ENCODE measurements at regions not wholly inside any gene's neighbourhood (a gene's known extent, or its start where the extent isn't known, plus 50 kb on each side); places are given as distances from the start of the nearest gene placed in this dataset.
"Not testable (repeated sequence)": the region's sequence is repeated elsewhere in the genome, so short reads cannot be mapped to it uniquely, and the experiment has no call there.

- no peak for ATAC-seq
- POLR2A ChIA-PET, result no interaction called here
- no peaks in the 10 kb centered on the region for H3K27me3 Mint-ChIP-seq (ENCODE audit: low read depth)
- H3K27ac Mint-ChIP-seq, result no peak overlapping the region
- H3K9me3 Mint-ChIP-seq (ENCODE audit: insufficient read depth), result no peaks in the 10 kb centered on the region
- CTCF ChIA-PET, result no interaction called here
- H3K36me3 Mint-ChIP-seq (ENCODE audit: low read depth), result no peaks in the 10 kb centered on the region
- no peak for DNase-seq
- H3K4me1 Mint-ChIP-seq (ENCODE audit: low read depth), result no peaks in the 10 kb centered on the region
- no peak overlapping the region for H3K4me3 Mint-ChIP-seq
These were observed 185.2 kb upstream of the CTSO start for GRCh38 chr4:156138781-156139280.

GRCh38 chr4:156137679-156138473, 184.2 kb upstream of the CTSO start:
- ATAC-seq (no peak), DNase-seq (no peak)
- CTCF ChIA-PET, result no interaction called here
- no peaks in the 10 kb centered on the region for H3K27me3 Mint-ChIP-seq (ENCODE audit: low read depth)
- no peaks in the 10 kb centered on the region for H3K4me1 Mint-ChIP-seq (ENCODE audit: low read depth)
- H3K36me3 Mint-ChIP-seq (ENCODE audit: low read depth), result no peaks in the 10 kb centered on the region
- H3K4me3 Mint-ChIP-seq, result no peak overlapping the region
- POLR2A ChIA-PET, result no interaction called here
- H3K9me3 Mint-ChIP-seq (ENCODE audit: insufficient read depth), result no peaks in the 10 kb centered on the region
- H3K27ac Mint-ChIP-seq, result no peak overlapping the region

GRCh38 chr4:156132196-156132595, 178.5 kb upstream of the CTSO start:
- Mint-ChIP-seq H3K36me3 (ENCODE audit: low read depth) (no peaks in the 10 kb centered on the region), H3K4me3 (no peak overlapping the region), H3K4me1 (ENCODE audit: low read depth) (no peaks in the 10 kb centered on the region), H3K9me3 (ENCODE audit: insufficient read depth) (no peaks in the 10 kb centered on the region), H3K27me3 (ENCODE audit: low read depth) (no peaks in the 10 kb centered on the region), H3K27ac (no peak overlapping the region)
- ChIA-PET POLR2A (no interaction called here), CTCF (no interaction called here)
- no peak for ATAC-seq
- no peak for DNase-seq

- ChIA-PET CTCF (no interaction called here), POLR2A (no interaction called here)
- H3K9me3 Mint-ChIP-seq (ENCODE audit: insufficient read depth), result no peaks in the 10 kb centered on the region
- H3K27ac Mint-ChIP-seq, result no peak overlapping the region
- no peaks in the 10 kb centered on the region for H3K27me3 Mint-ChIP-seq (ENCODE audit: low read depth)
- no peaks in the 10 kb centered on the region for H3K4me1 Mint-ChIP-seq (ENCODE audit: low read depth)
- no peak for DNase-seq
- ATAC-seq, result no peak
- no peaks in the 10 kb centered on the region for H3K36me3 Mint-ChIP-seq (ENCODE audit: low read depth)
- H3K4me3 Mint-ChIP-seq, result no peak overlapping the region
These were observed 174.9 kb upstream of the CTSO start for GRCh38 chr4:156128616-156129015.

GRCh38 chr4:156118507-156119220, 165.0 kb upstream of the CTSO start:
- H3K27me3 Mint-ChIP-seq (ENCODE audit: low read depth), result no peaks in the 10 kb centered on the region
- H3K4me1 Mint-ChIP-seq (ENCODE audit: low read depth), result no peaks in the 10 kb centered on the region
- H3K4me3 Mint-ChIP-seq, result no peak overlapping the region
- no peak for ATAC-seq
- no peaks in the 10 kb centered on the region for H3K9me3 Mint-ChIP-seq (ENCODE audit: insufficient read depth)
- no peaks in the 10 kb centered on the region for H3K36me3 Mint-ChIP-seq (ENCODE audit: low read depth)
- CTCF ChIA-PET, result no interaction called here
- DNase-seq, result no peak
- H3K27ac Mint-ChIP-seq, result no peak overlapping the region
- POLR2A ChIA-PET, result no interaction called here

- Mint-ChIP-seq H3K4me3 (no peak overlapping the region), H3K27ac (no peak overlapping the region), H3K36me3 (ENCODE audit: low read depth) (no peaks in the 10 kb centered on the region), H3K27me3 (ENCODE audit: low read depth) (no peaks in the 10 kb centered on the region), H3K4me1 (ENCODE audit: low read depth) (no peaks in the 10 kb centered on the region), H3K9me3 (ENCODE audit: insufficient read depth) (no peaks in the 10 kb centered on the region)
- POLR2A ChIA-PET, result no interaction called here
- ATAC-seq (no peak), DNase-seq (no peak)
- CTCF ChIA-PET, result no interaction called here
These were observed 164.1 kb upstream of the CTSO start for GRCh38 chr4:156117743-156118142.

- ChIA-PET CTCF (no interaction called here), POLR2A (no interaction called here)
- DNase-seq (no peak), ATAC-seq (no peak)
- Mint-ChIP-seq H3K27me3 (ENCODE audit: low read depth) (no peaks in the 10 kb centered on the region), H3K36me3 (ENCODE audit: low read depth) (no peaks in the 10 kb centered on the region), H3K4me3 (no peak overlapping the region), H3K27ac (no peak overlapping the region), H3K9me3 (ENCODE audit: insufficient read depth) (no peaks in the 10 kb centered on the region), H3K4me1 (ENCODE audit: low read depth) (no peaks in the 10 kb centered on the region)
These were observed 163.3 kb upstream of the CTSO start for GRCh38 chr4:156116991-156117390.

GRCh38 chr4:156113138-156113765, 159.6 kb upstream of the CTSO start:
- Mint-ChIP-seq H3K36me3 (ENCODE audit: low read depth) (no peaks in the 10 kb centered on the region), H3K4me3 (no peak overlapping the region), H3K9me3 (ENCODE audit: insufficient read depth) (no peaks in the 10 kb centered on the region), H3K27ac (no peak overlapping the region), H3K27me3 (ENCODE audit: low read depth) (no peaks in the 10 kb centered on the region), H3K4me1 (ENCODE audit: low read depth) (no peaks in the 10 kb centered on the region)
- ATAC-seq (no peak), DNase-seq (no peak)
- ChIA-PET POLR2A (no interaction called here), CTCF (no interaction called here)

- CTCF ChIA-PET, result no interaction called here
- DNase-seq (no peak), ATAC-seq (no peak)
- no peaks in the 10 kb centered on the region for H3K9me3 Mint-ChIP-seq (ENCODE audit: insufficient read depth)
- H3K27me3 Mint-ChIP-seq (ENCODE audit: low read depth), result no peaks in the 10 kb centered on the region
- POLR2A ChIA-PET, result no interaction called here
- H3K27ac Mint-ChIP-seq, result no peak overlapping the region
- H3K4me1 Mint-ChIP-seq (ENCODE audit: low read depth), result no peaks in the 10 kb centered on the region
- H3K36me3 Mint-ChIP-seq (ENCODE audit: low read depth), result no peaks in the 10 kb centered on the region
- no peak overlapping the region for H3K4me3 Mint-ChIP-seq
These were observed 158.0 kb upstream of the CTSO start for GRCh38 chr4:156111686-156112085.

- ATAC-seq, result no peak
- no peaks in the 10 kb centered on the region for H3K36me3 Mint-ChIP-seq (ENCODE audit: low read depth)
These were observed 156.6 kb upstream of the CTSO start for GRCh38 chr4:156109943-156110900.

GRCh38 chr4:156109087-156109486, 155.4 kb upstream of the CTSO start:
- H3K9me3 Mint-ChIP-seq (ENCODE audit: insufficient read depth); POLR2A ChIA-PET; DNase-seq; H3K4me1 Mint-ChIP-seq (ENCODE audit: low read depth); H3K27ac Mint-ChIP-seq; CTCF ChIA-PET; H3K27me3 Mint-ChIP-seq (ENCODE audit: low read depth); H3K4me3 Mint-ChIP-seq; ATAC-seq; H3K36me3 Mint-ChIP-seq (ENCODE audit: low read depth): not testable (repeated sequence)

More at GRCh38 chr4:156109943-156110900, 156.6 kb upstream of the CTSO start:
- Mint-ChIP-seq H3K4me3 (no peak overlapping the region), H3K4me1 (ENCODE audit: low read depth) (no peaks in the 10 kb centered on the region), H3K27me3 (ENCODE audit: low read depth) (no peaks in the 10 kb centered on the region), H3K27ac (no peak overlapping the region), H3K9me3 (ENCODE audit: insufficient read depth) (no peaks in the 10 kb centered on the region)
- DNase-seq, result no peak
- ChIA-PET CTCF (no interaction called here), POLR2A (no interaction called here)
